Neutrophil (primary cell): ENCODE measurements at regions not wholly inside any gene's neighbourhood (a gene's known extent, or its start where the extent isn't known, plus 50 kb on each side); places are given as distances from the start of the nearest gene placed in this dataset.

Experiments
- H3K27ac ChIP-seq: fragments of 200-600 bp; sonication (generic); 2 replicates; pipeline ENCODE4 v1.5.1; 2016; ENCODE audit warnings: mild to moderate bottlenecking, moderate library complexity
- H3K27me3 ChIP-seq: fragments of 200-600 bp; sonication (generic); 2 replicates; pipeline ENCODE4 v1.6.0; 2016; ENCODE audit warnings: mild to moderate bottlenecking
- H3K36me3 ChIP-seq: fragments of 200-600 bp; sonication (generic); 2 replicates; pipeline ENCODE4 v1.5.1; 2017
- H3K4me1 ChIP-seq, 2 experiments: fragments of 200-600 bp in 1 of 2; sonication (generic) in 1 of 2; 1 replicate in 1 of 2; 2 replicates in 1 of 2; pipeline versions ENCODE4 v1.5.1 to v1.6.1; 2013 to 2016; ENCODE audit warnings: low read depth in 1 of 2, low read length in 1 of 2, mild to moderate bottlenecking in 1 of 2, moderate library complexity in 1 of 2; ENCODE audit not compliant: control insufficient read depth in 1 of 2, insufficient read depth in 1 of 2
- H3K4me3 ChIP-seq, 2 experiments: fragments of 200-600 bp in 1 of 2; sonication (generic) in 1 of 2; 1 replicate in 1 of 2; 2 replicates in 1 of 2; pipeline ENCODE4 v1.5.1; 2013 to 2016; ENCODE audit warnings: low read depth in 1 of 2, low read length in 1 of 2, mild to moderate bottlenecking in 1 of 2, moderate library complexity in 1 of 2
- H3K9me3 ChIP-seq: fragments of 200-600 bp; sonication (generic); 2 replicates; pipeline ENCODE4 v1.5.1; 2016
- CTCF ChIP-seq: fragments of 200-600 bp; sonication (generic); IDR thresholded peaks from 2 replicates; pipeline ENCODE4 v1.5.1; 2016; ENCODE audit warnings: antibody characterized with exemption

GRCh38 chr1:55955016-55955621 is 624.2 kb downstream of the PLPP3 start:
- TF ChIP-seq CTCF, result no peak
- no peaks in the 10 kb centered on the region for H3K9me3 ChIP-seq
- H3K27me3 ChIP-seq, result no peaks in the 10 kb centered on the region
- H3K27ac ChIP-seq, result no peak overlapping the region
- no peaks in the 10 kb centered on the region for H3K4me1 ChIP-seq
- H3K36me3 ChIP-seq, result no peaks in the 10 kb centered on the region
- H3K4me3 ChIP-seq, result no peak overlapping the region

- no peaks in the 10 kb centered on the region for H3K36me3 ChIP-seq
- H3K4me1 ChIP-seq, result no peaks in the 10 kb centered on the region
- no peak overlapping the region for H3K27ac ChIP-seq
- H3K4me3 ChIP-seq, result no peak overlapping the region
- TF ChIP-seq CTCF, result no peak
- H3K9me3 ChIP-seq, result no peaks in the 10 kb centered on the region
- H3K27me3 ChIP-seq, result peaks cover under 1% of the 10 kb centered on the region
These were observed 628.1 kb downstream of the PLPP3 start for GRCh38 chr1:55951291-55951690.

GRCh38 chr1:55947446-55947845 is 631.9 kb downstream of the PLPP3 start:
- H3K9me3 ChIP-seq, result no peaks in the 10 kb centered on the region
- H3K4me1 ChIP-seq, result no peaks in the 10 kb centered on the region
- TF ChIP-seq CTCF, result no peak
- H3K27ac ChIP-seq, result no peak overlapping the region
- no peaks in the 10 kb centered on the region for H3K36me3 ChIP-seq
- no peak overlapping the region for H3K4me3 ChIP-seq
- H3K27me3 ChIP-seq, result peaks cover 11% of the 10 kb centered on the region

- no peak overlapping the region for H3K27ac ChIP-seq
- TF ChIP-seq CTCF, result no peak
- H3K36me3 ChIP-seq, result no peaks in the 10 kb centered on the region
- H3K27me3 ChIP-seq, result peaks cover 11% of the 10 kb centered on the region
- no peaks in the 10 kb centered on the region for H3K9me3 ChIP-seq
- no peak overlapping the region for H3K4me3 ChIP-seq
- H3K4me1 ChIP-seq, result no peaks in the 10 kb centered on the region
These were observed 635.5 kb downstream of the PLPP3 start for GRCh38 chr1:55943721-55944435.

GRCh38 chr1:55943012-55943411 is 636.4 kb downstream of the PLPP3 start:
- Histone ChIP-seq H3K4me3 (no peak overlapping the region), H3K36me3 (no peaks in the 10 kb centered on the region), H3K9me3 (no peaks in the 10 kb centered on the region), H3K27ac (no peak overlapping the region), H3K27me3 (peaks cover 11% of the 10 kb centered on the region), H3K4me1 (no peaks in the 10 kb centered on the region)
- no peak for TF ChIP-seq CTCF
